Body of pancreas (tissue), 4 donors: ENCODE measurements at regions not wholly inside any gene's neighbourhood (a gene's known extent, or its start where the extent isn't known, plus 50 kb on each side); places are given as distances from the start of the nearest gene placed in this dataset.

Experiments
- POLR2A ChIP-seq, 3 donors: fragments of 450-650 bp; IDR thresholded peaks; one replicate each; pipeline ENCODE4 v1.6.1; 2016; ENCODE audit warnings: antibody characterized with exemption in 3 of 3, mild to moderate bottlenecking in 2 of 3
- TF ChIP-seq, protein P1 (sequence below), 7 experiments: fragments of 450-650 bp in 4 of 7; fragments of 200-600 bp in 3 of 7; sonication (generic) in 3 of 7; IDR thresholded peaks; one replicate each; pipeline ENCODE4 v1.5.1; 2016 to 2019; ENCODE audit warnings: antibody characterized with exemption in 7 of 7

DNA sequence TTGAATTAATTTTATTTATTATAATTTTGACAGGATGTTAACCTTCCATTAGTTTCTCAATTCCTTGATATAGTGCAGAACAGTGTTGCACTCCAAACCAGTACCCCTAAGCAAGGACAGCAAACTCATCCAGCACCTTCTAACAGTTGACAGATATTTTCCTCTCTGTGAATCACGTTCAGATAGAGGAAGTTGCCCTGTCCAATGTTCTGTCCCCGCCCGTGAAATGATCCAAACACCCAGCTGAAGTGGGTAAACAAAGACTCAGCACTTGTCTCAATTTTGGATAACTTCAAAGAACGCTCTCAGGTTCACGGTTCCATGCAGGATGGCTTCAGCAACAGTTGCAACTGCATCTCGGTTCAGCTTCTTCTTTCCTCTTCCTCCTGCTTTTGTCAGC, 1240.0 kb upstream of the ADGRL3 start:
- no peak for TF ChIP-seq POLR2A (IDR thresholded peaks at IDR 0.05)
- TF ChIP-seq, protein P1, sequence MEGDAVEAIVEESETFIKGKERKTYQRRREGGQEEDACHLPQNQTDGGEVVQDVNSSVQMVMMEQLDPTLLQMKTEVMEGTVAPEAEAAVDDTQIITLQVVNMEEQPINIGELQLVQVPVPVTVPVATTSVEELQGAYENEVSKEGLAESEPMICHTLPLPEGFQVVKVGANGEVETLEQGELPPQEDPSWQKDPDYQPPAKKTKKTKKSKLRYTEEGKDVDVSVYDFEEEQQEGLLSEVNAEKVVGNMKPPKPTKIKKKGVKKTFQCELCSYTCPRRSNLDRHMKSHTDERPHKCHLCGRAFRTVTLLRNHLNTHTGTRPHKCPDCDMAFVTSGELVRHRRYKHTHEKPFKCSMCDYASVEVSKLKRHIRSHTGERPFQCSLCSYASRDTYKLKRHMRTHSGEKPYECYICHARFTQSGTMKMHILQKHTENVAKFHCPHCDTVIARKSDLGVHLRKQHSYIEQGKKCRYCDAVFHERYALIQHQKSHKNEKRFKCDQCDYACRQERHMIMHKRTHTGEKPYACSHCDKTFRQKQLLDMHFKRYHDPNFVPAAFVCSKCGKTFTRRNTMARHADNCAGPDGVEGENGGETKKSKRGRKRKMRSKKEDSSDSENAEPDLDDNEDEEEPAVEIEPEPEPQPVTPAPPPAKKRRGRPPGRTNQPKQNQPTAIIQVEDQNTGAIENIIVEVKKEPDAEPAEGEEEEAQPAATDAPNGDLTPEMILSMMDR (IDR thresholded peaks at IDR 0.05) = no peak
